PC-9 (cell line): ENCODE measurements at regions not wholly inside any gene's neighbourhood (a gene's known extent, or its start where the extent isn't known, plus 50 kb on each side); places are given as distances from the start of the nearest gene placed in this dataset.

Experiments
- EZH2 ChIP-seq: fragments of 200-600 bp; sonication (generic); IDR thresholded peaks from 2 replicates; pipeline ENCODE4 v1.8.0; 2017; ENCODE audit warnings: antibody characterized with exemption, low read depth
- TF ChIP-seq, protein P1 (sequence below): fragments of 200-600 bp; sonication (generic); conservative IDR thresholded peaks from 2 replicates; pipeline ENCODE4 v1.6.1; 2017; ENCODE audit warnings: mixed run types, antibody characterized with exemption, mild to moderate bottlenecking, moderate library complexity

DNA sequence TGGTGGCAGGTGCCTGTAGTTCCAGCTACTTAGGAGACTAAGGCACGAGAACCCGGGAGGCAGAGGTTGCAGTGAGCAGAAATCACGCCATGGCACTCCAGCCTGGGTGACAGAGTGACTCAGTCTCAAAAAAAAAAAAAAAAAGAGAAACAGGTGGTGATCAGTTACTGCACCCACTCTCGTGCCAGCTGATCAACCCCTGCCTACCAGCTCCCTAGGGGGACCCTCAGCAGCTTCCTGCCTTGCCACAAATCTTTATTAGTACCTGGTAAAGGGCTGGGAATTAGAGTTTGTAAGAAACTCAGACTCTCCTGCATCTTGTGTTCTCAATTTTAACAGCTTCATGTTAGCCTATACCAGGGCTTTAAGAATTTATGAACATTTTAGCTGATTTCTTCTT is 914.9 kb downstream of the EFNA5 start:
- TF ChIP-seq, protein P1, sequence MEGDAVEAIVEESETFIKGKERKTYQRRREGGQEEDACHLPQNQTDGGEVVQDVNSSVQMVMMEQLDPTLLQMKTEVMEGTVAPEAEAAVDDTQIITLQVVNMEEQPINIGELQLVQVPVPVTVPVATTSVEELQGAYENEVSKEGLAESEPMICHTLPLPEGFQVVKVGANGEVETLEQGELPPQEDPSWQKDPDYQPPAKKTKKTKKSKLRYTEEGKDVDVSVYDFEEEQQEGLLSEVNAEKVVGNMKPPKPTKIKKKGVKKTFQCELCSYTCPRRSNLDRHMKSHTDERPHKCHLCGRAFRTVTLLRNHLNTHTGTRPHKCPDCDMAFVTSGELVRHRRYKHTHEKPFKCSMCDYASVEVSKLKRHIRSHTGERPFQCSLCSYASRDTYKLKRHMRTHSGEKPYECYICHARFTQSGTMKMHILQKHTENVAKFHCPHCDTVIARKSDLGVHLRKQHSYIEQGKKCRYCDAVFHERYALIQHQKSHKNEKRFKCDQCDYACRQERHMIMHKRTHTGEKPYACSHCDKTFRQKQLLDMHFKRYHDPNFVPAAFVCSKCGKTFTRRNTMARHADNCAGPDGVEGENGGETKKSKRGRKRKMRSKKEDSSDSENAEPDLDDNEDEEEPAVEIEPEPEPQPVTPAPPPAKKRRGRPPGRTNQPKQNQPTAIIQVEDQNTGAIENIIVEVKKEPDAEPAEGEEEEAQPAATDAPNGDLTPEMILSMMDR = no peak
- TF ChIP-seq EZH2 = no peak
